Nephron progenitor cell (in vitro differentiated cells): ENCODE measurements at regions not wholly inside any gene's neighbourhood (a gene's known extent, or its start where the extent isn't known, plus 50 kb on each side); places are given as distances from the start of the nearest gene placed in this dataset.
"Not testable (repeated sequence)": the region's sequence is repeated elsewhere in the genome, so short reads cannot be mapped to it uniquely, and the experiment has no call there.

Source experiments
- DNase-seq: peaks from one replicate; pipeline ENCODE4 v3.0.0; 2021
- H3K27ac Mint-ChIP-seq: 2 replicates; pipeline ENCODE4 v1.8.0; 2021; ENCODE audit warnings: mild to moderate bottlenecking, moderate library complexity, mixed read lengths
- H3K27me3 Mint-ChIP-seq: 2 replicates; pipeline ENCODE4 v1.8.0; 2021; ENCODE audit warnings: mild to moderate bottlenecking, low read depth, mixed read lengths; ENCODE audit not compliant: poor library complexity
- H3K36me3 Mint-ChIP-seq: 2 replicates; pipeline ENCODE4 v1.8.0; 2021; ENCODE audit warnings: low read depth, mixed read lengths
- H3K4me1 Mint-ChIP-seq: 2 replicates; pipeline ENCODE4 v1.8.0; 2021; ENCODE audit warnings: mixed read lengths
- H3K4me3 Mint-ChIP-seq: 2 replicates; pipeline ENCODE4 v1.8.0; 2021; ENCODE audit warnings: mild to moderate bottlenecking, moderate library complexity, mixed read lengths
- H3K9me3 Mint-ChIP-seq: 2 replicates; pipeline ENCODE4 v1.8.0; 2021; ENCODE audit warnings: mild to moderate bottlenecking, moderate library complexity, mixed read lengths
- CTCF ChIP-seq: fragments of 200-600 bp; sonication (generic); IDR thresholded peaks from 2 replicates; pipeline ENCODE4 v1.5.0; 2021; ENCODE audit warnings: antibody characterized with exemption

- DNase-seq, result no peak
- no peak overlapping the region for H3K27ac Mint-ChIP-seq
- peaks cover 7% of the 10 kb centered on the region for H3K4me1 Mint-ChIP-seq
- H3K36me3 Mint-ChIP-seq, result peaks cover 9% of the 10 kb centered on the region
- TF ChIP-seq CTCF, result no peak
- H3K9me3 Mint-ChIP-seq, result peaks cover 27% of the 10 kb centered on the region
- no peak overlapping the region for H3K4me3 Mint-ChIP-seq
- H3K27me3 Mint-ChIP-seq, result peaks cover 3% of the 10 kb centered on the region
Observed at GRCh38 chr10:4270116-4270515, 485.1 kb upstream of the KLF6 start.

- not testable (repeated sequence) for H3K4me1 Mint-ChIP-seq, H3K27me3 Mint-ChIP-seq, H3K4me3 Mint-ChIP-seq, H3K36me3 Mint-ChIP-seq, DNase-seq
- peaks cover 27% of the 10 kb centered on the region for H3K9me3 Mint-ChIP-seq
- H3K27ac Mint-ChIP-seq, result peak overlapping the region; percentile 24
Observed at GRCh38 chr10:4268490-4268889, 483.5 kb upstream of the KLF6 start.

- peaks cover 27% of the 10 kb centered on the region for H3K9me3 Mint-ChIP-seq
- H3K4me1 Mint-ChIP-seq, result peaks cover 7% of the 10 kb centered on the region
- no peak for DNase-seq
- H3K4me3 Mint-ChIP-seq, result no peak overlapping the region
- no peak overlapping the region for H3K27ac Mint-ChIP-seq
- TF ChIP-seq CTCF, result no peak
- peaks cover 9% of the 10 kb centered on the region for H3K36me3 Mint-ChIP-seq
- peaks cover 3% of the 10 kb centered on the region for H3K27me3 Mint-ChIP-seq
Observed at GRCh38 chr10:4267086-4267773, 482.2 kb upstream of the KLF6 start.

- TF ChIP-seq CTCF, result no peak
- H3K4me1 Mint-ChIP-seq, result peaks cover 7% of the 10 kb centered on the region
- no peak overlapping the region for H3K4me3 Mint-ChIP-seq
- peaks cover 3% of the 10 kb centered on the region for H3K27me3 Mint-ChIP-seq
- no peak for DNase-seq
- peaks cover 23% of the 10 kb centered on the region for H3K9me3 Mint-ChIP-seq
- H3K27ac Mint-ChIP-seq, result no peak overlapping the region
- H3K36me3 Mint-ChIP-seq, result peaks cover 9% of the 10 kb centered on the region
Observed at GRCh38 chr10:4266416-4267085, 481.5 kb upstream of the KLF6 start.

DNA sequence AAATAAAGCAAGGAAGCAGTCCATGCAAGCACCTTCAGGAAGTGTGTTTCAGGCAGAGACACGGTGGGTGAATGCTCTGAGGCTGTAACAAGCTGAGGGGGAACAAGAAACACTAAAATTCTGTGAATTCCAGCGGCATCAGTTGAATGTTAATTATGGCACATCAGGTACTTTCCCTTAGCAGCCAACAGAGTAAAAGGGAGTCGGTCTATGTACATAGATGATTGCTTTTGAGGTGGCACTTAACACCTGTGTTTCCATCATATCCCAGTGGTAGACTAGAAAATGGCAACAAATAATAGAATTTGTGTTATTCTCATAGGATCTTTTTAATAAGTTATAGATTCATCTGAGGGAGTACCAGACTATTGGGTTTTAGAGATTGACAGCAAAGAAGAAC is 481.0 kb upstream of the KLF6 start:
- Mint-ChIP-seq H3K9me3 (peaks cover 18% of the 10 kb centered on the region), H3K4me3 (no peak overlapping the region), H3K27me3 (peaks cover 3% of the 10 kb centered on the region), H3K4me1 (peaks cover 7% of the 10 kb centered on the region), H3K27ac (no peak overlapping the region), H3K36me3 (peaks cover 6% of the 10 kb centered on the region)
- no peak for TF ChIP-seq CTCF
- DNase-seq, result no peak

DNA sequence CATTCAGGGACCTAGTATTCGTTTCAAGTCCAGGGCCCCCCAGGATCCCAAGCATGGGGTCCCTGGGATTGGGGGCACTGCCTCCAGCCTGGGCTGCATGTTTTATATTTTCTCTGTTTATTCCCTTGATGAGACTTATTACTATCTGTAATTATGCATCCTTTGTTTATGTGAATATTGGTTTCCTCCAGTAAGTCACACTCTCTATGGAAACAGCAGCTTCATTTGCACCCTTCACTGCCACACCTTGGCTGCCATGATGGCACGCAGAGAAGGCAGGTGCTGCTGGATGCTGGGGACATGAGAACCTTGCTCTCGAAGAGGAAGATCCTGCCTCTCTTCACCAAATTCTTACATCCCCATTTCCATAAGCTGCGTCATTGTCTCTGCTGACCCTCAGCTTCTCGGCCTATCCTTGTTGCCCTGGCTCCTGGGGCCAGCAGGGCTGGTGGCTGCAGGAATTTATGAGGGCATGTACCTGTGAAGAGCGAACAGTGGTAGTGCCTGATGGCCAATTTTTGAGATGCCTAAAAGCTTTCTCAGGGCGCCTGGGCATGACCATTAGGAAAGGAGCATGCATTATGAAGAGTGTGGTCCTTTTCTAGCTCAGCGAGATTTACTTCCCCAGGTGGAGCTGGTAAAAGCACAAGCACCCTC is 479.3 kb upstream of the KLF6 start:
- H3K27ac Mint-ChIP-seq, result no peak overlapping the region
- no peaks in the 10 kb centered on the region for H3K36me3 Mint-ChIP-seq
- peaks cover 8% of the 10 kb centered on the region for H3K9me3 Mint-ChIP-seq
- H3K4me1 Mint-ChIP-seq, result peaks cover 7% of the 10 kb centered on the region
- TF ChIP-seq CTCF, result no peak
- peaks cover under 1% of the 10 kb centered on the region for H3K27me3 Mint-ChIP-seq
- no peak overlapping the region for H3K4me3 Mint-ChIP-seq
- DNase-seq, result no peak
